NCI-H524 (cell line): ENCODE measurements at regions not wholly inside any gene's neighbourhood (a gene's known extent, or its start where the extent isn't known, plus 50 kb on each side); places are given as distances from the start of the nearest gene placed in this dataset.
A peak's percentile ranks its signal among the peaks of the same experiment; 100 is the strongest.

Source experiments
- DNase-seq, 2 experiments: peaks; one replicate each; lab custom pipeline; 2025; lab: John Stamatoyannopoulos, UW

GRCh38 chr9:17970277-17970676 is 391.4 kb downstream of the SH3GL2 start:
- DNase-seq, result no peak

GRCh38 chr9:17978773-17979172 is 399.9 kb downstream of the SH3GL2 start:
- DNase-seq, result no peak

GRCh38 chr9:17986595-17986994 is 407.7 kb downstream of the SH3GL2 start:
- no peak for DNase-seq

DNA sequence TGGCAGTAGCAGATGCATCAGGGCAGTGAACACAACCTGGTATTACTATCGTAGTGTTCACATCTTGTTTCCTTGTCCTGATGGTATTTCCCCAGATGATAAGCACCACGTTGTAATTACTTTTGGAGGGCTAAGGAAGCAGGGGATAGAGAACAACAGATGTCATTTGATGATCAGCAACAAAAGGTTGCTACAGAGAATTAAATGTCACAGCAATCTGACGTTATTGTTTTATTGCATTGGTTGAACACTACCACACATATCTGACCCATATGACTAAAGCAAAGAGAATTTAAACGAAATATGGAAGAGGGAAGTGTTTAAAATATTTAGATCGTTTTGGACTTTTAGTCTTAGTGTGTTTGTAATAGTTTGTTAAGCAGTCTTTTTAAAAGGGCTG is 408.3 kb downstream of the SH3GL2 start:
- peak; percentile 23 to 62 for DNase-seq

GRCh38 chr9:17988489-17988888 is 409.6 kb downstream of the SH3GL2 start:
- DNase-seq, result no peak

DNA sequence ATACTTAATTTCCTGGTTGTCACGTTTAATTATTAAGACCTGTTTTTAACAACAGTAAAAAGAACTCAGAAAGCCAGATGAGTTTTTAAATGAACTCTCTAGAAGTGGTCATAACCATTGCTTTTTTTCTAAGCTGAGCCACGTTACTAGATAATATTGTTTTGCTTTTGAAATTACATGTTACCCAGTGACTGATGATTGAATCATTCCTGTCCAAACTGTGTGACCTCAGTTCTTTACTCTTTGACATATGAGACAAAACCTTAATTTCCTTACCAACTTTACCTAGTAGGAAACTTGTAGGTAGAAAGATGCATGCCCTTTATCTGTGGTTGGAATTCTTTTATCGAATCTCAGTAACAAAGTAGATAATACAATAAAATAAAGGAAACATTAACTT is 411.7 kb downstream of the SH3GL2 start:
- no peak for DNase-seq

GRCh38 chr9:17993024-17993423 is 414.2 kb downstream of the SH3GL2 start:
- no peak for DNase-seq

GRCh38 chr9:17994695-17995425 is 416.0 kb downstream of the SH3GL2 start:
- DNase-seq, result no peak

DNA sequence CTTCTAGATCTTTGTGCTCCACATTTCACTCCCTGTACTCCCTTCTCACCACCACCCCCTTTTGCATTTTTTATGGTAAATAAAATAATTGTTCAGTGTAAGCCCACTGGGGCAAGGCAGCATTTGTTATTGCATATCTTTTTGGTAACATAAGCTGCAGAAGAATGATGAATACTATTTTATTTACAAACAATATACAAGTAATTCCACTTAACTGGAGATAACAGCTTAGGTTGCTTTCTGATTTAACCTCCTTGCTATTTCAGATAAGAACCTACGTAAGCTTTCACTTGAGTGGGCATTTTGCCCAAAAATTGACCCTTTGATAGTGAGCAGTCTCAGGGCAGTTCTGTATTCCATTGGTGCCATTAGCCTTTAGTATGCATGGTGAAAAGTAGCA is 417.9 kb downstream of the SH3GL2 start:
- DNase-seq, result no peak

DNA sequence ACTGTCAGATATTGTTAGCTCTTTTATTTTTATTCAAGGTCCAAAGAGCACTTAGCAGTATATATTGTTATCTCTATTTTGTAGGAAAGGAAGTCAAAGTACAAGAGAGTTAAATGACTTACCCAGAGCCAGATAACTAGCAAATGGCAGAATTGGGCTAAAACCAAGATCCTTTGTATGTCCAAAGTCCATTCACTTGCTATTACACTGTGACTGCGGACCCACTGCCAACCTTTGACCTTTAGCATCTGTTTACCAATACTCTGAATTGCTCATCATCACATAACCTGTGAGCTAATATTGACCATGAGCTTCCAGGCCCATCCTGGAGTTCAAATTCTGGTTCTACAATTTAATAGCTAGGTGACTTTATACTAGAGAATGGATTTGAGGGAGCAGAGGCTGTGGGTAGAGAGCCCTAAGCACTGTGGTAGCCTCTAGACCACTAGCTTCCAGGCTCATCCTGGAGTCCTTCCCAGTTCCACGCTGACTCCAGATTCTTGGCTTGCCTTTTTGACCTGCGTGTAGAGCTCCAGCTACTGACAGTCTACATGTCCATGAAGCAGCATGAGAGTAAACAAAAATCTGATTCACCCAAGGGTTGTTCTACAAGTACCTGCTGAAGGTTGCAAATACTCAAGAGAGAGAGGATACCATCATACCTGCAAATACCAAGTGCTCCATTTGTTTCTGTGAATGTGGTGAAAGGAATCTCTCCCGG is 424.0 kb downstream of the SH3GL2 start:
- DNase-seq, result no peak

- DNase-seq, result no peak
These were observed 427.7 kb downstream of the SH3GL2 start for GRCh38 chr9:18006591-18006990.

- no peak for DNase-seq
These were observed 428.8 kb downstream of the SH3GL2 start for GRCh38 chr9:18007621-18008020.

DNA sequence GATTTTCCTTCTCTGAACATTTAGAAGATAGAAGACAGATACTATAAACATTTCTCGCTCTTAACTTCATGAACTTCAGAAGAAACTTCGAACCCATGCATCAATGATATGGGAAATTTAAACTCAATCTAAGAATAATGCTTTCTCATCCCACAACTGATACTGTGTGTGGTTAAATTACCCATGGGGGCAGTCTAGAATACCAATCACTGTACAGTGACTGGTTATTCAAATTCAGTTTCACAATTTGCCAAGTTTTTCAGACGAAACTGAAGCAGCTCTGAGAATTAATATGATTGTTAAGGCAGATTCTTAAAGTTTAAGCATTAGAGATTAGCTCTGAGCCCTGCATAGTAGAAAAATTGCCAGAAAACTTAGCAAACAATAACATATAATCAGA is 431.0 kb downstream of the SH3GL2 start:
- DNase-seq, result no peak

- DNase-seq, result no peak
These were observed 431.6 kb downstream of the SH3GL2 start for GRCh38 chr9:18010492-18010891.

DNA sequence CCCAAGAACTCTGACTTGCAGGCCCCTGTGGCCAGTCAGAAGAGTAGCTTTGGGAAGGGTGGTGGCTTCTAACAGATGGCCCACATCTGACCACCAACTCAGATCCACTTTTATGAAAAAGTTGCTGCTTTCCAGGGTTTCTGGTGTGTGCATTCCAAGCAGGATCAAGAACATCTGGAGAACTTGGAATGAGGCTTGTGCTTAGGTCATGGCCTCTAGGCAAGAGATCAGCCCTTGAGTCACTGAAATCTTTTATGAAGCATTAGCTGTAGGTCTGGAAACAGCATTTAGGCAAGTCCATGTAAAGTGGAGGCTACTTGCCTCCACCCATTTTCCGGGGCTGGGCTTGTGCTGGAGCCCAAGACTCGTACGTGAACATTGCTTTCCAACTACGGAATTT is 433.3 kb downstream of the SH3GL2 start:
- no peak for DNase-seq

GRCh38 chr9:18014556-18014955 is 435.7 kb downstream of the SH3GL2 start:
- no peak for DNase-seq

- DNase-seq, result no peak
These were observed 436.2 kb downstream of the SH3GL2 start for GRCh38 chr9:18015116-18015515.

GRCh38 chr9:18017136-18017535 is 438.3 kb downstream of the SH3GL2 start:
- peak in 1 of 2 experiments; percentile 11 for DNase-seq

DNA sequence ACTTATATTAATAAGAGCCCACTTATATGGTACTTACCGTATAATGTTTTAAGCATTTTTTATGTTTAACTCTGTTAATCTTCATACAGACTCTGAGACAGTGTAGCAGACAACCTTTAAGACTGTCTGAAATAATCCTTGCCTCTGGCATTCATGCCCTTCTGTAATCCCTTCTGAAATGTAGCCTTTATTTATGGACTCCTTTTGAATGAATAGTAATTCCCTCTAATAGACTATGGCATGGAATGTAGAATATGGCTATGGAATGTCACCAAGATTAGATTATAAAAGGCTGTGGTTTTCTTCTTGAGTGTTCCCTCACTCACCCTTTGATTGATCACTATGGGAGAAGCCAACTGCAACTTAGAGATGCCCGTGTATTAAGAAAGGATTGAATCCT is 439.4 kb downstream of the SH3GL2 start:
- no peak for DNase-seq

GRCh38 chr9:18018661-18019060 is 439.8 kb downstream of the SH3GL2 start:
- DNase-seq, result no peak

- DNase-seq, result no peak
These were observed 441.4 kb downstream of the SH3GL2 start for GRCh38 chr9:18020121-18020745.

DNA sequence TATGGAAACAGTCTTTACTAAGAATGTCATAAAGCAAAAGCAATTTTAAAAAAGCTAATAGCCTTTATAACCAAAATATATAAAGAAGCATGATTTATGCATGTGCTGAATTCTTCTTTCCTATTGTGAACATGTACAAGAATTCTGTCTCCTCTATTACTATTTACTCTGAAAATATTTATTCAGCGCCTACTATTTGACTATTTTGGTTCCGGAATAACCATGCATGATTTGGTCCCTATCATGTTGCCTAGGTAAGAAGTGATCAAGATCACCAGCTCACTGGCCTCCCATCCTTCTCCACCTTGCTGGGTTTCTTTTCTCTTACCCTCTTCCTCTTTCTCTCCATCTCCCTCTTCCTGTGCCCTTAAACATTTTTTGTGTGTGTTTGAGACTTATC is 443.8 kb downstream of the SH3GL2 start:
- no peak for DNase-seq

DNA sequence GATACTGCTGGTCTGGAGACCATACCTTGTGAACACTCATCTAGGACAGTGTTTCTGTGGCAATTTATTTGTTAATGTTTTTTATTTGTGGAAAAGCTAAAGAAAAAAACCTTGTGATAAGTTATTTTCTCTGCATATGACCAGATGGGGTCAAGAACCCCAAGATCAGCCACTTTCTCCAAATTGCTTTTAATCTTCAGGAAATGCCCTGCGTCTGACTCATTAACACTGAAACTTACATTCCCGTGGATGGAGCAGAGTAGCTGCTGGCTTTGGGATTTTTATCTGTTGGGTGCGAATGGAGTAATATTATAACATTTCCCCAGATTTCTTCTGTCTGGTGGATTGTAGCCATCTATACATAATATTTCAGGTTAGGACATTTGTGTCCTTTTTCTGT is 444.5 kb downstream of the SH3GL2 start:
- DNase-seq, result no peak
